Adipocyte (in vitro differentiated cells): ENCODE measurements at regions not wholly inside any gene's neighbourhood (a gene's known extent, or its start where the extent isn't known, plus 50 kb on each side); places are given as distances from the start of the nearest gene placed in this dataset.

Source experiments
- DNase-seq: peaks from one replicate; pipeline ENCODE4 v3.0.0-alpha.2; 2015; ENCODE audit warnings: low read depth
- H3K27me3 ChIP-seq: replicated peaks from 2 replicates; pipeline ENCODE4 v1.7.0; 2013; ENCODE audit warnings: mild to moderate bottlenecking, low read length, moderate library complexity; ENCODE audit not compliant: control insufficient read depth, insufficient read depth
- H3K36me3 ChIP-seq: 2 replicates; pipeline ENCODE4 v1.7.0; 2013; ENCODE audit warnings: low read length, mild to moderate bottlenecking, moderate library complexity; ENCODE audit not compliant: control insufficient read depth, insufficient read depth, severe bottlenecking
- H3K4me1 ChIP-seq: 2 replicates; pipeline ENCODE4 v1.7.0; 2013; ENCODE audit warnings: mild to moderate bottlenecking, low read length, moderate library complexity; ENCODE audit not compliant: control insufficient read depth, insufficient read depth
- H3K4me3 ChIP-seq: 2 replicates; pipeline ENCODE4 v1.7.0; 2013; ENCODE audit warnings: mild to moderate bottlenecking, low read length, moderate library complexity
- H3K9ac ChIP-seq: 2 replicates; pipeline ENCODE4 v1.7.0; 2013; ENCODE audit warnings: mild to moderate bottlenecking, low read length, moderate library complexity
- H3K9me3 ChIP-seq: 2 replicates; pipeline ENCODE4 v1.7.0; 2013; ENCODE audit warnings: mild to moderate bottlenecking, low read length, moderate library complexity; ENCODE audit not compliant: control insufficient read depth

GRCh38 chr2:9708683-9709538 is 78.1 kb upstream of the YWHAQ start:
- Histone ChIP-seq H3K4me1 (peaks cover 1% of the 10 kb centered on the region), H3K9ac (no peak overlapping the region), H3K9me3 (peaks cover 6% of the 10 kb centered on the region), H3K27me3 (no peaks in the 10 kb centered on the region), H3K36me3 (no peaks in the 10 kb centered on the region), H3K4me3 (no peak overlapping the region)
- no peak for DNase-seq

- DNase-seq, result no peak
- Histone ChIP-seq H3K36me3 (no peaks in the 10 kb centered on the region), H3K9ac (no peak overlapping the region), H3K9me3 (peaks cover 6% of the 10 kb centered on the region), H3K4me3 (no peak overlapping the region), H3K4me1 (no peaks in the 10 kb centered on the region), H3K27me3 (no peaks in the 10 kb centered on the region)
Measured at GRCh38 chr2:9709539-9710285, 78.9 kb upstream of the YWHAQ start.

- no peaks in the 10 kb centered on the region for H3K27me3 ChIP-seq
- no peak overlapping the region for H3K9ac ChIP-seq
- peaks cover 6% of the 10 kb centered on the region for H3K9me3 ChIP-seq
- H3K36me3 ChIP-seq, result no peaks in the 10 kb centered on the region
- DNase-seq, result no peak
- no peaks in the 10 kb centered on the region for H3K4me1 ChIP-seq
- no peak overlapping the region for H3K4me3 ChIP-seq
Measured at GRCh38 chr2:9710311-9710710, 79.5 kb upstream of the YWHAQ start.

- H3K4me1 ChIP-seq, result no peaks in the 10 kb centered on the region
- no peak overlapping the region for H3K4me3 ChIP-seq
- no peak for DNase-seq
- H3K9ac ChIP-seq, result no peak overlapping the region
- H3K36me3 ChIP-seq, result no peaks in the 10 kb centered on the region
- no peaks in the 10 kb centered on the region for H3K27me3 ChIP-seq
- H3K9me3 ChIP-seq, result peaks cover 6% of the 10 kb centered on the region
Measured at GRCh38 chr2:9712263-9712662, 81.5 kb upstream of the YWHAQ start.

DNA sequence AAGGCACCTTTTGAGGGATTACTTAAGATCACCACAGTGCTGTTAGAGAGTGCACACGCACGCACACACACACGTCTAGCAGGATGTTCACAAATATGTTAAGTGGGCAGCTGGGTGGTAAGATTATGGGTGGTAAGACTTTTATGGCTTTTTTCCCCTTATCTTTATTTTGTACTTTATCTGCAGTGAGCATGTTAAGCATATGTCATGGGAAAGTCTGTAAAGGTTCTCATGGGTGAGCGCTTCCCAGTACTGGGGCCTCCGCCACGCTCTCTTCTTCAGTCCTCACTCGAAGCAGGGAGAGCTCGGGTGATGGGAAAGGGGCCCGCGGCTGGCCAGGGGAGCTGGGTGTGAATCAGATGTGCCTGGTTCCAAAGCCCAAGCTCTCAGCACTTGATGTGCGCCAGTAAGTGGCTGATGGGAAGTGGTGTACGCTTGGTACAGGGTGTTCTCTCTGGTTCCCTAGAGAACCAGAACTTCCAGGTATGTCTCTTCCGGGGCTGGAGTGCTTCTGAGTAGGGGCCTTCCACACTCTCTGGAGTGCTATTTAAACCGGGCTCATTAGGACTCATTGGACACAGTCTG is 83.9 kb upstream of the YWHAQ start:
- Histone ChIP-seq H3K36me3 (no peaks in the 10 kb centered on the region), H3K4me1 (no peaks in the 10 kb centered on the region), H3K27me3 (no peaks in the 10 kb centered on the region), H3K4me3 (no peak overlapping the region), H3K9me3 (peaks cover 2% of the 10 kb centered on the region), H3K9ac (no peak overlapping the region)
- no peak for DNase-seq

DNA sequence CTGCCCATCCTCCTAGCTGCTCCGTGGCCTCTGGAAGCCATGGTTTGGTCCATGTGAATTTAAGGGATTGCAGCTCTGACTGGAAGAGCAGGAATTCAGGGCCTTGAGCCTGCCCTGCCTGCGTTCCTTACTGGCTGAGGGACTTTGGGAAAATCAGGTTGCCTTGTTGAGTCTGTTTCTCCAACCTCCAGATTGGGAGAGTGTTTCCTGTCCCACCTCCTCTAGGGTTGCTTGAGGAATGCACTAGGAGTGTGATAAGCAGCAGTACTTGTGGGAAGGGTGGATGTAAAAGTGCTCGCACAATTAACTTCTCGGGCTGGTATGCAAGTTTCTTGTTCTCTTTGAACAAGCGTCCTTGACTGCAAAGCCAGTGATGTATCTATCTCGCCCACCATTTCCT is 84.4 kb upstream of the YWHAQ start:
- H3K9ac ChIP-seq, result no peak overlapping the region
- H3K9me3 ChIP-seq, result no peaks in the 10 kb centered on the region
- DNase-seq, result no peak

DNA sequence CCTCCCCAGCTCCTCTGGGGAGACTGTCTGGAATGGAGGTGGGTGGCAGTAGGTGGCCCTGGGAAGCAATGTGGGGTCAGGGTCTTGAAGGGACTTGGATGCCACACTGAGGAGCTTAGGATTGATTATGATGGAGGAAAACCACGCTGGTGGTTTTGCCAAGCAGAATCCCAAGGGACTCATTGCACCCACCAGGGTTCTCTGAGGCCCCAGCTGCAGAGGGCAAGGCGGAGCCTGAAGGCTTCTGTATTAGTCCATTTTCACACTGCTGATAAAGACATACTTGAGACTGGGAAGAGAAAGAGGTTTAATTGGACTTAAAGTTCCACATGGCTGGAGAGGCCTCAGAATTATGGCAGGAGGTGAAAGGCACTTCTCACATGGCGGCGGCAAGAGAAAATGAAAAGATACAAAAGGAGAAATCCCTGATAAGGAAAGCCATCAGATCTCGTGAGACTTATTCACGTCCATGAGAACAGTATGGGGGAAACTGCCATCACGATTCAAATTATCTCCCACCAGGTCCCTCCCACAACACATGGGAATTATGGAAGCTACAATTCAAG is 87.2 kb upstream of the YWHAQ start:
- no peaks in the 10 kb centered on the region for H3K4me1 ChIP-seq
- H3K9me3 ChIP-seq, result no peaks in the 10 kb centered on the region
- H3K9ac ChIP-seq, result no peak overlapping the region
- H3K4me3 ChIP-seq, result no peak overlapping the region
- DNase-seq, result no peak
- H3K36me3 ChIP-seq, result no peaks in the 10 kb centered on the region
- H3K27me3 ChIP-seq, result no peaks in the 10 kb centered on the region

More for the DNA sequence above, 84.4 kb upstream of the YWHAQ start:
- no peaks in the 10 kb centered on the region for H3K4me1 ChIP-seq
- no peaks in the 10 kb centered on the region for H3K27me3 ChIP-seq
- no peaks in the 10 kb centered on the region for H3K36me3 ChIP-seq
- H3K4me3 ChIP-seq, result no peak overlapping the region

DNA sequence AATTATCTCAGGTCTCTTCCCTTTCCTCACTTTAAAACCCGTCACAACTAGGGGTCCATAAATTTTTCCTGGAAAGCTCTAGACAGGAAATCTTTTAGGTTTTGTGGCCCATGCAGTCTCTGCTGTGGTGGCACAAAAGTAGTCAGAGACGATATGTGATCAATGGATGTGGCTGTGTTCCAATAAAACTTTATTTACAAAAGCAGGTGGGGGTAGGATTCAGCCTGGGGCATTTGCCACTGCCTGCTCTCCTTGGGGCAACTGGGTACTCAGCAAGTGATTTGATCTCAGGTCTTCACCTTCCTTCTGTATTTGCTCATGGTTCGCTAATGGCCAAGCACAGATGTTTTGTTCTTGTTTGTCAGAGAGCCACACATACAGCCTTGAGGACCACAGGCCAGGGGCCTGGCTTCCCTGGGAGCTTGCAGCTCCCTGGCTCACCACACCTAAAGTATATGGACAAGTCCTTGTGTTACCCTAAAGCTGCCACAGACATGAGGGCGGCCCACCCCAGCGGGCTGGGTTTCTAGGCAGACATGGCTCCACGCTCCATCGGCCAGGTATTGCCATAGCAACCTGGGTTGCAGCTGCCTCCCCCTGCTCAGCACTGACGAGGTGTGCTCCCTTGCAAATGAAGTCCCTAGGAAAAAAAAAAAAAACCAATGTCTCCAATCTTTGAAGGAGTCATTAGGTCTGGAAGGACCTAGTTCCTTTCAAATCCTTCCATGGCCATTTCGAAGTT is 89.7 kb upstream of the YWHAQ start:
- Histone ChIP-seq H3K36me3 (no peaks in the 10 kb centered on the region), H3K9ac (no peak overlapping the region), H3K9me3 (no peaks in the 10 kb centered on the region), H3K27me3 (no peaks in the 10 kb centered on the region), H3K4me1 (no peaks in the 10 kb centered on the region), H3K4me3 (no peak overlapping the region)
- DNase-seq, result no peak

DNA sequence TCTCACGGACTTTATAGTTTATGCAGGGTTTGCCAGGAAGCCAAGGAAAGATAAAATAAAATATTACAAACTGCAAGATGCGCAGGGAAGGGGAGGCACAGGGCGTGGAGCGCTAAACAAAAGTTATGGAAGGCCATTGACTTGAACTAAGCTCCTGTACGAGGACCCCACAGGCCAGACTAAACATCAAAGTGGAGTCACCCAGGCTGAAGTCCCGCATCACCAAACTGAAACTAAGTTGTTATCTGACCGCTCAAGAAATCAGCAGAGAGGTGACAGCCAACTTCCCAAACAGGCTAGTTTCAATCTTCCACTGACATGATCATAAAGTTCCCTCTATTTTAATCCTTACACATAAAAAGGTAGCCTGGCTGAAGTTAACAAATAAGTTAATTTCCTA is 90.5 kb upstream of the YWHAQ start:
- no peak overlapping the region for H3K9ac ChIP-seq
- no peaks in the 10 kb centered on the region for H3K27me3 ChIP-seq
- no peaks in the 10 kb centered on the region for H3K36me3 ChIP-seq
- no peak overlapping the region for H3K4me3 ChIP-seq
- H3K4me1 ChIP-seq, result no peaks in the 10 kb centered on the region
- no peaks in the 10 kb centered on the region for H3K9me3 ChIP-seq
- no peak for DNase-seq

DNA sequence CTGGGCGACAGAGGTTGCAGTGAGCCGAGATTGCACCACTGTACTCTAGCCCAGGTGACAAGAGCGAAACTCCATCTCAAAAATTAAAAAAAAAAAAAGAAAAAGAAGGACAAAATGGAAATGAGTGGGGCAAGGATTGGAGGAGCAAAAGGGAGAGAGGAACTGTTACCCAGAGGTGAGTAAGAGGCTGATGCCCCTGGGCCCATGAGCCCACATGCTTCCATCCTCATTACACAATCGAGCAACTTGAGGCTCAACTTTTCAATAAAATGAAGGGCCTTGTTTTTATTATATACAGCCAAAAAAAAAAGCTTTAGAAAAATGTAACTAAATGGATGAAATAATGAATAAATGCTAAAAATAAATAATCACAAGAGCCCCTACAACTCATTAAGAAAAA is 91.7 kb upstream of the YWHAQ start:
- H3K36me3 ChIP-seq, result no peaks in the 10 kb centered on the region
- no peaks in the 10 kb centered on the region for H3K4me1 ChIP-seq
- no peaks in the 10 kb centered on the region for H3K9me3 ChIP-seq
- no peaks in the 10 kb centered on the region for H3K27me3 ChIP-seq
- DNase-seq, result no peak
- H3K4me3 ChIP-seq, result no peak overlapping the region
- H3K9ac ChIP-seq, result no peak overlapping the region

GRCh38 chr2:9724565-9724964 is 93.8 kb upstream of the YWHAQ start:
- DNase-seq, result no peak
- H3K9me3 ChIP-seq, result no peaks in the 10 kb centered on the region
- peaks cover 3% of the 10 kb centered on the region for H3K4me1 ChIP-seq
- no peaks in the 10 kb centered on the region for H3K27me3 ChIP-seq
- H3K4me3 ChIP-seq, result no peak overlapping the region
- H3K9ac ChIP-seq, result no peak overlapping the region
- no peaks in the 10 kb centered on the region for H3K36me3 ChIP-seq
